Neural cell (in vitro differentiated cells): ENCODE measurements at regions not wholly inside any gene's neighbourhood (a gene's known extent, or its start where the extent isn't known, plus 50 kb on each side); places are given as distances from the start of the nearest gene placed in this dataset.

Source experiments
- H2AFZ ChIP-seq: fragments of 200-600, 300-800 bp; sonication (generic), shearing (Covaris generic); 2 replicates; pipeline ENCODE4 v1.6.0; 2014; ENCODE audit warnings: low read depth, mild to moderate bottlenecking, antibody characterized with exemption, low read length, moderate library complexity
- H3F3A ChIP-seq: fragments of 200-600 bp; shearing (Covaris generic); 2 replicates; pipeline ENCODE4 v1.6.1; 2016; ENCODE audit warnings: mild to moderate bottlenecking, moderate library complexity, mixed read lengths, antibody characterized with exemption, low read length; ENCODE audit not compliant: insufficient read depth, poor library complexity, severe bottlenecking
- H3K27ac ChIP-seq: fragments of 200-600, 300-800 bp; sonication (generic), shearing (Covaris generic); 2 replicates; pipeline ENCODE4 v1.5.1; 2014; ENCODE audit warnings: mild to moderate bottlenecking, low read length, moderate library complexity
- H3K27me3 ChIP-seq: fragments of 300-800, 200-600 bp; sonication (generic), shearing (Covaris generic); 2 replicates; pipeline ENCODE4 v1.6.0; 2014; ENCODE audit warnings: mild to moderate bottlenecking, low read depth, low read length, moderate library complexity; ENCODE audit not compliant: insufficient read depth
- H3K36me3 ChIP-seq: fragments of 300-800, 200-600 bp; sonication (generic), shearing (Covaris generic); 2 replicates; pipeline ENCODE4 v1.5.1; 2014; ENCODE audit warnings: mild to moderate bottlenecking, antibody characterized with exemption, low read length, moderate library complexity; ENCODE audit not compliant: insufficient read depth
- H3K4me2 ChIP-seq: fragments of 300-800, 200-600 bp; sonication (generic), shearing (Covaris generic); 2 replicates; pipeline ENCODE4 v1.6.0; 2014; ENCODE audit warnings: mild to moderate bottlenecking, low read length
- H3K4me3 ChIP-seq: fragments of 300-800, 200-600 bp; sonication (generic), shearing (Covaris generic); 2 replicates; pipeline ENCODE4 v1.5.1; 2014; ENCODE audit warnings: mild to moderate bottlenecking, low read length, moderate library complexity
- H3K79me2 ChIP-seq: fragments of 200-600 bp; shearing (Covaris generic); replicated peaks from 2 replicates; pipeline ENCODE4 v1.6.0; 2014; ENCODE audit warnings: mild to moderate bottlenecking, low read length, moderate library complexity; ENCODE audit not compliant: insufficient read depth
- H3K9ac ChIP-seq: fragments of 300-800, 200-600 bp; sonication (generic), shearing (Covaris generic); 2 replicates; pipeline ENCODE4 v1.6.1; 2016; ENCODE audit warnings: mild to moderate bottlenecking, low read length, mixed read lengths
- H3K9me2 ChIP-seq: fragments of 200-600 bp; shearing (Covaris generic); 2 replicates; pipeline ENCODE4 v1.6.1; 2016; ENCODE audit warnings: mild to moderate bottlenecking, low read length, mixed read lengths; ENCODE audit not compliant: insufficient read depth
- H3K9me3 ChIP-seq: fragments of 200-600, 300-800 bp; sonication (generic), shearing (Covaris generic); 2 replicates; pipeline ENCODE4 v1.6.1; 2016; ENCODE audit warnings: mild to moderate bottlenecking, mixed run types, low read length, moderate library complexity, mixed read lengths
- H4K20me1 ChIP-seq: fragments of 200-600 bp; shearing (Covaris generic); 2 replicates; pipeline ENCODE4 v1.6.1; 2016; ENCODE audit warnings: mild to moderate bottlenecking, mixed run types; ENCODE audit not compliant: insufficient read depth
- EP300 ChIP-seq: fragments of 450-650 bp; conservative IDR thresholded peaks from 2 replicates; pipeline ENCODE4 v1.6.1; 2014; ENCODE audit warnings: antibody characterized with exemption, mild to moderate bottlenecking, moderate library complexity; ENCODE audit not compliant: poor library complexity, severe bottlenecking
- EZH2 ChIP-seq: fragments of 200-600, 300-800 bp; shearing (Covaris generic), sonication (generic); IDR thresholded peaks from 2 replicates; pipeline ENCODE4 v1.6.1; 2014; ENCODE audit warnings: antibody characterized with exemption, low read length, borderline replicate concordance, mild to moderate bottlenecking; ENCODE audit not compliant: insufficient read depth, poor library complexity, severe bottlenecking
- MXI1 ChIP-seq: fragments of 450-650 bp; conservative IDR thresholded peaks from 2 replicates; pipeline ENCODE4 v1.6.1; 2014; ENCODE audit warnings: antibody characterized with exemption, mild to moderate bottlenecking; ENCODE audit not compliant: poor library complexity, severe bottlenecking
- POLR2AphosphoS5 ChIP-seq: IDR thresholded peaks from 2 replicates; pipeline ENCODE4 v1.6.1; 2012
- RAD21 ChIP-seq: fragments of 450-650 bp; conservative IDR thresholded peaks from 2 replicates; pipeline ENCODE4 v1.6.1; 2014; ENCODE audit warnings: antibody characterized with exemption, mild to moderate bottlenecking, moderate library complexity
- SMC3 ChIP-seq: fragments of 450-650 bp; conservative IDR thresholded peaks from 2 replicates; pipeline ENCODE4 v1.6.1; 2014; ENCODE audit warnings: antibody characterized with exemption, mild to moderate bottlenecking, moderate library complexity; ENCODE audit not compliant: poor library complexity
- TAF1 ChIP-seq: IDR thresholded peaks from 2 replicates; pipeline ENCODE4 v1.6.1; 2012; ENCODE audit warnings: low read depth
- TF ChIP-seq, protein P1 (sequence below): fragments of 450-650 bp; IDR thresholded peaks from 2 replicates; pipeline ENCODE4 v1.5.1; 2014; ENCODE audit warnings: antibody characterized with exemption, mild to moderate bottlenecking, moderate library complexity; ENCODE audit not compliant: poor library complexity, severe bottlenecking
- TF ChIP-seq, protein P2 (sequence below): IDR thresholded peaks from 2 replicates; pipeline ENCODE4 v1.6.1; 2012; ENCODE audit warnings: borderline replicate concordance

DNA sequence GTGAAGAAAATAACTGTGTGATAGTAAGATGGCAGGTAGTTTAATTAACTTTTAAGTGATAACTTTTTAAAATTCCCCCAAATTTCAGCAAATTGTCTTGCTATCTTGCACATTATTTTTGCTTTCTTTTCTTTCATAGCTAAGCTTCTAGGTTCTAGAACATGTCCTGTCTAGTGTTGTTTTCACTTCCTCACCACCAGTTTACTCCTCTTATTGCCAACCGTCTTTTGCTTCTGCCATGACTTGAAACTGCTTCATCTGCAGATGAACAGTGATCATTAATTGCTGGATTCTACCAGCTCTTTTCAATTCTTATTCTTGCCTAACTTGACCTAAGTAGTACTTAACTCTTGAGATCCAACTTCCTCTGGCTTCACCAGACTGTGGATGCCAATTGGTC is 137.8 kb downstream of the CENPW start:
- no peaks in the 10 kb centered on the region for H3K36me3 ChIP-seq
- no peak for TF ChIP-seq MXI1
- no peak for TF ChIP-seq POLR2AphosphoS5
- TF ChIP-seq, protein P1, sequence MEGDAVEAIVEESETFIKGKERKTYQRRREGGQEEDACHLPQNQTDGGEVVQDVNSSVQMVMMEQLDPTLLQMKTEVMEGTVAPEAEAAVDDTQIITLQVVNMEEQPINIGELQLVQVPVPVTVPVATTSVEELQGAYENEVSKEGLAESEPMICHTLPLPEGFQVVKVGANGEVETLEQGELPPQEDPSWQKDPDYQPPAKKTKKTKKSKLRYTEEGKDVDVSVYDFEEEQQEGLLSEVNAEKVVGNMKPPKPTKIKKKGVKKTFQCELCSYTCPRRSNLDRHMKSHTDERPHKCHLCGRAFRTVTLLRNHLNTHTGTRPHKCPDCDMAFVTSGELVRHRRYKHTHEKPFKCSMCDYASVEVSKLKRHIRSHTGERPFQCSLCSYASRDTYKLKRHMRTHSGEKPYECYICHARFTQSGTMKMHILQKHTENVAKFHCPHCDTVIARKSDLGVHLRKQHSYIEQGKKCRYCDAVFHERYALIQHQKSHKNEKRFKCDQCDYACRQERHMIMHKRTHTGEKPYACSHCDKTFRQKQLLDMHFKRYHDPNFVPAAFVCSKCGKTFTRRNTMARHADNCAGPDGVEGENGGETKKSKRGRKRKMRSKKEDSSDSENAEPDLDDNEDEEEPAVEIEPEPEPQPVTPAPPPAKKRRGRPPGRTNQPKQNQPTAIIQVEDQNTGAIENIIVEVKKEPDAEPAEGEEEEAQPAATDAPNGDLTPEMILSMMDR: no peak
- TF ChIP-seq, protein P2, sequence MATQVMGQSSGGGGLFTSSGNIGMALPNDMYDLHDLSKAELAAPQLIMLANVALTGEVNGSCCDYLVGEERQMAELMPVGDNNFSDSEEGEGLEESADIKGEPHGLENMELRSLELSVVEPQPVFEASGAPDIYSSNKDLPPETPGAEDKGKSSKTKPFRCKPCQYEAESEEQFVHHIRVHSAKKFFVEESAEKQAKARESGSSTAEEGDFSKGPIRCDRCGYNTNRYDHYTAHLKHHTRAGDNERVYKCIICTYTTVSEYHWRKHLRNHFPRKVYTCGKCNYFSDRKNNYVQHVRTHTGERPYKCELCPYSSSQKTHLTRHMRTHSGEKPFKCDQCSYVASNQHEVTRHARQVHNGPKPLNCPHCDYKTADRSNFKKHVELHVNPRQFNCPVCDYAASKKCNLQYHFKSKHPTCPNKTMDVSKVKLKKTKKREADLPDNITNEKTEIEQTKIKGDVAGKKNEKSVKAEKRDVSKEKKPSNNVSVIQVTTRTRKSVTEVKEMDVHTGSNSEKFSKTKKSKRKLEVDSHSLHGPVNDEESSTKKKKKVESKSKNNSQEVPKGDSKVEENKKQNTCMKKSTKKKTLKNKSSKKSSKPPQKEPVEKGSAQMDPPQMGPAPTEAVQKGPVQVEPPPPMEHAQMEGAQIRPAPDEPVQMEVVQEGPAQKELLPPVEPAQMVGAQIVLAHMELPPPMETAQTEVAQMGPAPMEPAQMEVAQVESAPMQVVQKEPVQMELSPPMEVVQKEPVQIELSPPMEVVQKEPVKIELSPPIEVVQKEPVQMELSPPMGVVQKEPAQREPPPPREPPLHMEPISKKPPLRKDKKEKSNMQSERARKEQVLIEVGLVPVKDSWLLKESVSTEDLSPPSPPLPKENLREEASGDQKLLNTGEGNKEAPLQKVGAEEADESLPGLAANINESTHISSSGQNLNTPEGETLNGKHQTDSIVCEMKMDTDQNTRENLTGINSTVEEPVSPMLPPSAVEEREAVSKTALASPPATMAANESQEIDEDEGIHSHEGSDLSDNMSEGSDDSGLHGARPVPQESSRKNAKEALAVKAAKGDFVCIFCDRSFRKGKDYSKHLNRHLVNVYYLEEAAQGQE: no peak
- no peak for TF ChIP-seq EZH2
- no peak for TF ChIP-seq TAF1
- no peak for TF ChIP-seq SMC3
- no peak for TF ChIP-seq RAD21
- no peak for TF ChIP-seq EP300
- no peak overlapping the region for H3K4me2 ChIP-seq
- H4K20me1 ChIP-seq: peaks cover 3% of the 10 kb centered on the region
- H3K4me3 ChIP-seq: no peak overlapping the region
- H2AFZ ChIP-seq: no peak overlapping the region
- H3K9ac ChIP-seq: no peak overlapping the region
- H3K27me3 ChIP-seq: no peaks in the 10 kb centered on the region
- H3K9me2 ChIP-seq: no peaks in the 10 kb centered on the region
- H3K79me2 ChIP-seq: no peaks in the 10 kb centered on the region
- no peak overlapping the region for H3K27ac ChIP-seq
- no peaks in the 10 kb centered on the region for H3F3A ChIP-seq
- no peaks in the 10 kb centered on the region for H3K9me3 ChIP-seq

DNA sequence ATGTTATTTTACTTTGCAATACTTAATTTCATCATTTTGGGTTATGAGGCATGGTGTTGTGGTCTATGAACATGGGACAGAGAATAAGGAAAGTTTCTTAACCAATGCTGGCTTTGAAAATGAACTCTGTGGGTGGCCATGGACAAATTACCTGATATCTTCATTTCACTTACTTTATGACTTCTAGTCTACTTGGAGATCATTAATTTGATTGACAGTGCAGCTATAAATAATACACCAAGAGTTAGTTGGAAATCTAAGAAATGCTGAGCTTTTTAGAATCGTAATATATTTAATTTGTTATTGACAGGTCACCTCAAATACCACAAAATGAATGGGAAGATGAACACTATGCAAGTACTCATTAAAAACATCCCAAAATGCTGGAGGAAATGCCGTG is 140.4 kb downstream of the CENPW start:
- H3K27ac ChIP-seq: no peak overlapping the region
- TF ChIP-seq, protein P1: no peak
- TF ChIP-seq RAD21 (no peak), POLR2AphosphoS5 (no peak), EZH2 (no peak), TAF1 (no peak), MXI1 (no peak), SMC3 (no peak), EP300 (no peak)
- TF ChIP-seq, protein P2: no peak

More for the DNA sequence above, 140.4 kb downstream of the CENPW start:
- Histone ChIP-seq H3K27me3 (no peaks in the 10 kb centered on the region), H3K4me3 (no peak overlapping the region), H4K20me1 (no peaks in the 10 kb centered on the region), H3F3A (no peaks in the 10 kb centered on the region), H3K9ac (no peak overlapping the region), H3K9me3 (no peaks in the 10 kb centered on the region), H2AFZ (no peak overlapping the region), H3K9me2 (no peaks in the 10 kb centered on the region), H3K79me2 (no peaks in the 10 kb centered on the region), H3K4me2 (no peak overlapping the region), H3K36me3 (no peaks in the 10 kb centered on the region)
